ENCODE measurements at regions not wholly inside any gene's neighbourhood (a gene's known extent, or its start where the extent isn't known, plus 50 kb on each side); places are given as distances from the start of the nearest gene placed in this dataset.

DNA sequence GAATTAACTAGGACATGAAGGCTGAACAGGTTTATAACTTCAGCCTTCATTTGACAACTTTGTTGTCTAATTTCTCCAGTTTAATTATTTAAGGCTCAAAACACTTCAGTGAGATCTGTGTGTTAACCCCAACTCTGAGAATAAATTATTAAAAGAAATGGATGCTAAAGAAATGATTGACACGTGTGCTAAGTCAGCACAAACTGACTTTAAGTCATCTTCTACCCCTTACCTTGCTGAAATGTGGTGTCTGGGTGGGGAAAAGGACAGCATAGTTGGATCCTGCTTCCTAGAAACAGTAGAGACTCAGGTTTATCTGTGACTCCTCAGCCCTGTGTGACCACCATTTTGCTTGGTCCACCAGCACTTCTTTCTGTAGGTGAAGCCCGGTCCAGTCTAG, 324.8 kb upstream of the NPSR1 start:
- TF ChIP-seq POLR2AphosphoS5 (IDR thresholded peaks at IDR 0.05) (no peak), POLR2A (IDR thresholded peaks at IDR 0.05; ENCODE audit: low read depth) (no peak), EP300 (IDR thresholded peaks at IDR 0.05) (no peak)
- TF ChIP-seq, protein P1, sequence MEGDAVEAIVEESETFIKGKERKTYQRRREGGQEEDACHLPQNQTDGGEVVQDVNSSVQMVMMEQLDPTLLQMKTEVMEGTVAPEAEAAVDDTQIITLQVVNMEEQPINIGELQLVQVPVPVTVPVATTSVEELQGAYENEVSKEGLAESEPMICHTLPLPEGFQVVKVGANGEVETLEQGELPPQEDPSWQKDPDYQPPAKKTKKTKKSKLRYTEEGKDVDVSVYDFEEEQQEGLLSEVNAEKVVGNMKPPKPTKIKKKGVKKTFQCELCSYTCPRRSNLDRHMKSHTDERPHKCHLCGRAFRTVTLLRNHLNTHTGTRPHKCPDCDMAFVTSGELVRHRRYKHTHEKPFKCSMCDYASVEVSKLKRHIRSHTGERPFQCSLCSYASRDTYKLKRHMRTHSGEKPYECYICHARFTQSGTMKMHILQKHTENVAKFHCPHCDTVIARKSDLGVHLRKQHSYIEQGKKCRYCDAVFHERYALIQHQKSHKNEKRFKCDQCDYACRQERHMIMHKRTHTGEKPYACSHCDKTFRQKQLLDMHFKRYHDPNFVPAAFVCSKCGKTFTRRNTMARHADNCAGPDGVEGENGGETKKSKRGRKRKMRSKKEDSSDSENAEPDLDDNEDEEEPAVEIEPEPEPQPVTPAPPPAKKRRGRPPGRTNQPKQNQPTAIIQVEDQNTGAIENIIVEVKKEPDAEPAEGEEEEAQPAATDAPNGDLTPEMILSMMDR (IDR thresholded peaks at IDR 0.05): no peak

Data from esophagus muscularis mucosa (tissue), 4 donors.